DOHH2 (cell line): ENCODE measurements at regions not wholly inside any gene's neighbourhood (a gene's known extent, or its start where the extent isn't known, plus 50 kb on each side); places are given as distances from the start of the nearest gene placed in this dataset.

Experiments used
- CTCF ChIP-seq: fragments of 200-600 bp; sonication (generic); IDR thresholded peaks from one replicate; pipeline ENCODE4 v1.5.1; 2014; ENCODE audit warnings: antibody characterized with exemption, mild to moderate bottlenecking, low read depth, low read length; ENCODE audit not compliant: poor library complexity, severe bottlenecking
- EZH2phosphoT487 ChIP-seq: fragments of 200-600 bp; sonication (generic); IDR thresholded peaks from 2 replicates; pipeline ENCODE4 v1.6.1; 2017; ENCODE audit warnings: borderline replicate concordance, mild to moderate bottlenecking, antibody characterized with exemption, low read length, moderate library complexity, mixed read lengths

DNA sequence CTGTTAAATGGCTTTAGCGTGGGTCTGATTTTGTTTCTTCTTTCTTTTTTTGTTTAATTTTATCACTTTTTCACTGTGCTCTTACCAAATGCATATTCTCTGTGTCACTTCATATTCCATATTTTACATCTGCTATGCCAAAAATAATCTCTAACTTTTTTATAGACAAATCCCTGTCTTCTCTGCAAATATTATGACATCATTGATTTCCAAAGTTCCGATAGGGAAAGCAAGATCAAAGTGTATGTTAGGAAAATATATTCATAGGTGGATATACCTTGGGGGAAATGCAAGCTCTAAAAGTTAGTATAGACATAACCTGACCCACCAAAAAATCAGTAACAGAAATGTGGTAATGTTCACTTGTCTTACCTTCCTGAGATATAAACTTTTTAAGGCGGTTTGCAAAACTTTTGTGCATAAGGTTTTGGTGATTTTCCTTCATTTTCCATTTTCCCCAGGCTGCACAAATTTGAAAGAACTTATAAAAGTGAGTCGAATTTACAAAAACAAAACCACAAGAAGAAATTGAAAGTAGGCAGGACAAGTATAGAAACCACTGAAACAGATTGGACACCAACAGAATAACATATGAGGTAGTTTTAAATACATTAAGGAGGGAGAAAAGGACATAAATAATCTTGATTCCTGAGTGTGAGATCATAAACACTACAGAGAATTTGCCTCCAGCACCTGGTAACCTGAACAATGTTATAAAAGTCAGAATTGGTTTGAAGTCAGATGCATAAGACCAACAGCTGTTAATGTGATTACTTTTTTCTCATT lies 63.1 kb upstream of the TFEC start:
- TF ChIP-seq CTCF = no peak
- TF ChIP-seq EZH2phosphoT487 = no peak
